Activated CD4-positive, alpha-beta memory T cell treated with anti-CD3 and anti-CD28 coated beads, Interleukin-2, amount 10 ng/mL, durations not matched to agents 7 days and 5 days (primary cell): ENCODE measurements at regions not wholly inside any gene's neighbourhood (a gene's known extent, or its start where the extent isn't known, plus 50 kb on each side); places are given as distances from the start of the nearest gene placed in this dataset.

Source experiments
- CTCF ChIA-PET: fragments of 350-600 bp; sonication (Branson Sonifier 250); formaldehyde crosslinking; loops from one replicate; lab custom pipeline; 2021; ENCODE audit warnings: antibody characterized with exemption, inconsistent platforms; lab: Charles Lee
- POLR2A ChIA-PET: fragments of 350-600 bp; sonication (Branson Sonifier 250); formaldehyde crosslinking; loops from one replicate; lab custom pipeline; 2021; ENCODE audit warnings: antibody characterized with exemption; lab: Charles Lee
- DNase-seq: peaks from one replicate; pipeline ENCODE4 v3.0.0-alpha.2; 2020
- H3K27ac Mint-ChIP-seq: one replicate; pipeline ENCODE4 v1.8.0; 2021; ENCODE audit warnings: mild to moderate bottlenecking, mixed read lengths
- H3K27me3 Mint-ChIP-seq: one replicate; pipeline ENCODE4 v1.8.0; 2021; ENCODE audit warnings: mixed read lengths
- H3K36me3 Mint-ChIP-seq: one replicate; pipeline ENCODE4 v1.8.0; 2021; ENCODE audit warnings: low read depth, mixed read lengths
- H3K4me1 Mint-ChIP-seq: one replicate; pipeline ENCODE4 v1.8.0; 2021; ENCODE audit warnings: mixed read lengths
- H3K4me3 Mint-ChIP-seq: one replicate; pipeline ENCODE4 v1.8.0; 2021; ENCODE audit warnings: mild to moderate bottlenecking, mixed read lengths
- H3K9me3 Mint-ChIP-seq: one replicate; pipeline ENCODE4 v1.8.0; 2021; ENCODE audit warnings: mixed read lengths

- Mint-ChIP-seq H3K4me1 (no peaks in the 10 kb centered on the region), H3K27ac (no peak overlapping the region), H3K9me3 (no peaks in the 10 kb centered on the region), H3K36me3 (no peaks in the 10 kb centered on the region), H3K4me3 (no peak overlapping the region), H3K27me3 (no peaks in the 10 kb centered on the region)
- ChIA-PET CTCF (no interaction called here), POLR2A (no interaction called here)
- DNase-seq = no peak
These were observed 62.1 kb upstream of the TRPC7 start for GRCh38 chr5:136427426-136427825.

GRCh38 chr5:136425921-136426320 lies 60.6 kb upstream of the TRPC7 start:
- Mint-ChIP-seq H3K36me3 (no peaks in the 10 kb centered on the region), H3K9me3 (no peaks in the 10 kb centered on the region), H3K4me1 (no peaks in the 10 kb centered on the region), H3K27me3 (no peaks in the 10 kb centered on the region), H3K4me3 (no peak overlapping the region), H3K27ac (no peak overlapping the region)
- POLR2A ChIA-PET = no interaction called here
- no peak for DNase-seq
- CTCF ChIA-PET = no interaction called here

DNA sequence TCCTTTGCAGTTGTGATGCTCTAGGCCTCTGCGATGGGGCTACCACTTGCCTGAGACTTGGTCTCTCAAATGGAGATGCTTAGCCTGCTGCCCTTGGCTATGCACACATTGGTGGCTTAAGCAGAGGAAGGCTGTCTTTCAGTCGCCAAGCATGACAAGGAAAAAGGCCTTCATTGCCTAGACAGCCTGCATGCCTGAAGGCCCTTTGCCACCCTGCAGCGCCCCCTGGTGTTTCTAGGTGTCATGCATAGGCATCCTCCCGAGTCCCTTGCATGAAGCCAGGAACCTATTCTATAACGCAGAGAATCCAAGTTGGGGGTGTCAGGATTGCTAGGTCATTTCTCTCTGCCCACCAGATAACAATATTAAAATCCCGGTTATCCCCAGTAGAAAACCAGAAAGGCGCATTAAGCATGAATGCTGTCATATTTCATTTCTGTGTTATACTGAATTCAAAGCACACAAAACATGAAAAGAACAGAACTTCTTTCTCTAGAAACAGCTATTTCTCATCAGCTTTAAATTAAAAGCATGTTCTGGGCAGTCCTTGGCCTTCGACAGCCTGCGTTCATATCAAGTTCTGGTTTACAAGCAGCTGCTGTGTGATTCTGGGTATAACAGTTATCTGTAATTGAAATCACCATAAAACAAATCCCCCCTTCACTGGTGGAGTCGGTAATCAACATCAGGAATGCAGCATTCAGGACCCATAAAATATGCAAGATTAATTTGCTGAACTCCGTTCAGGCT lies 59.7 kb upstream of the TRPC7 start:
- Mint-ChIP-seq H3K27ac (no peak overlapping the region), H3K27me3 (no peaks in the 10 kb centered on the region), H3K4me3 (no peak overlapping the region), H3K9me3 (peaks cover 2% of the 10 kb centered on the region), H3K4me1 (no peaks in the 10 kb centered on the region), H3K36me3 (no peaks in the 10 kb centered on the region)
- DNase-seq = peak; percentile 52
- ChIA-PET CTCF (no interaction called here), POLR2A (no interaction called here)

- H3K4me3 Mint-ChIP-seq = no peak overlapping the region
- H3K9me3 Mint-ChIP-seq = peaks cover 2% of the 10 kb centered on the region
- H3K36me3 Mint-ChIP-seq = no peaks in the 10 kb centered on the region
- no peaks in the 10 kb centered on the region for H3K27me3 Mint-ChIP-seq
- no peaks in the 10 kb centered on the region for H3K4me1 Mint-ChIP-seq
- no peak overlapping the region for H3K27ac Mint-ChIP-seq
- DNase-seq = no peak
- POLR2A ChIA-PET = no interaction called here
- CTCF ChIA-PET = no interaction called here
These were observed 58.7 kb upstream of the TRPC7 start for GRCh38 chr5:136423944-136424606.

DNA sequence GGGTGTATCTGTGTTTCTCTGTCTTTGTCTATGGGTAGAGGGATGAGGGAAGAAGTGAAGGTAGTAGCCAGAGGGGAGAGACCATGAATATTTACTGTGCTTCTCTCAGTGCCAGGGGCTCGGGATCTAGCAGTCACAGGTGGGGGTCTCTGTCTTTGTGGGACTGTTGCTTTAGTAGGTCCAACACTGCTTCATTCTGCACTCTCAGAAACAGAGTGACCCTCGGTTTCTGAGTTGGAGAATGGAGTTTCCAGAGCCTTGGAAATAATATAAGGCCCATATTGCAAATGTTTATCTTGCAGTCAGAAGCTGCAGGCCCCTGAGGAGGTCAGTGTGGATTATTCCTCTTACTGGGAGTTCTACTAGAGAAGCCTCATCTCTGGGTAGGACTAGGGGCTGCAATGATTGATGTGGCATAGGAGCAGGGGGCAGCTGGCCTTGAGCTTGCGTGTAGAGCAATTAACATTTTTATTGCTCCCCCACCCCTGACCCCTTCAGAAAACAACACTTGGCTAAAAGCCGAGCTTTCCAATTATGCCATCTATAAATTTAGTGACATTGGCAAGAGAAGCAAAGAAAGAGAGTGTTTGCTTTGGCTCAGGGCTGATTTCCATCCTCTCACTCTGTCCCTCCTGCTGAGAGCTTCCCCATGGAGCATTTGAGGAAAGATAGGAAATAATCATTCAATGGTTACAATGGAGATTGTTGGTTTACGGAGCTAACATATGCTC lies 55.0 kb upstream of the TRPC7 start:
- Mint-ChIP-seq H3K4me3 (no peak overlapping the region), H3K27ac (no peak overlapping the region), H3K36me3 (no peaks in the 10 kb centered on the region), H3K4me1 (no peaks in the 10 kb centered on the region), H3K27me3 (no peaks in the 10 kb centered on the region), H3K9me3 (peaks cover 2% of the 10 kb centered on the region)
- no peak for DNase-seq
- ChIA-PET POLR2A (no interaction called here), CTCF (no interaction called here)

DNA sequence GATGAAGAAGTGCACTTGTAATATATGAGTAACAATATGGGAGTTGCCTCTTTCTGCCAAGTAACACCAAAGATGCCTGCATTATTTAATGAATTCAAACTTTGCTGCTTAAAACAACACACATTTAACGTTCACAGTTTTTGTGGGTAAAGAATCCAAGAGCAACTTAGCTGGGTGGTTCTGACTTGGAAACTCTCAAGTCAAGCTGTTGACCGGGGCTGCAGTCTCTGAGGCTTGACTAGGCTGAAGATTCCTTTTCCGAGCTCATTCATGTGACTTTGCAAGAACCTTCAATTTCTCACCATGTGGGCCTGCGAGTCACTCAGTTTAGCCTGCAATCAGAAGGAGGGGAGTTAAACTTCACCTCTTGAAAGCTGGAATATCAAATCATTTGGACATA lies 53.0 kb upstream of the TRPC7 start:
- Mint-ChIP-seq H3K4me1 (no peaks in the 10 kb centered on the region), H3K9me3 (peaks cover 2% of the 10 kb centered on the region), H3K36me3 (no peaks in the 10 kb centered on the region), H3K27ac (no peak overlapping the region), H3K4me3 (no peak overlapping the region), H3K27me3 (no peaks in the 10 kb centered on the region)
- ChIA-PET POLR2A (no interaction called here), CTCF (no interaction called here)
- DNase-seq = no peak
